ENCODE measurements at regions not wholly inside any gene's neighbourhood (a gene's known extent, or its start where the extent isn't known, plus 50 kb on each side); places are given as distances from the start of the nearest gene placed in this dataset.

- DNase-seq, result no peak
These were observed 528.8 kb downstream of the IRX1 start for GRCh38 chr5:4124221-4124970.

GRCh38 chr5:4128994-4129393 is 533.4 kb downstream of the IRX1 start:
- no peak for DNase-seq

GRCh38 chr5:4129523-4129922 is 533.9 kb downstream of the IRX1 start:
- DNase-seq, result no peak

GRCh38 chr5:4130819-4131218 is 535.2 kb downstream of the IRX1 start:
- DNase-seq, result no peak

GRCh38 chr5:4137781-4138180 is 542.1 kb downstream of the IRX1 start:
- no peak for DNase-seq

GRCh38 chr5:4142842-4143241 is 547.2 kb downstream of the IRX1 start:
- DNase-seq, result no peak

GRCh38 chr5:4144411-4145007 is 548.9 kb downstream of the IRX1 start:
- no peak for DNase-seq

- DNase-seq, result no peak
These were observed 549.9 kb downstream of the IRX1 start for GRCh38 chr5:4145511-4145910.

GRCh38 chr5:4148009-4148408 is 552.4 kb downstream of the IRX1 start:
- no peak for DNase-seq

GRCh38 chr5:4150067-4150466 is 554.4 kb downstream of the IRX1 start:
- DNase-seq, result no peak

GRCh38 chr5:4156153-4156552 is 560.5 kb downstream of the IRX1 start:
- DNase-seq, result no peak

GRCh38 chr5:4156889-4157288 is 561.3 kb downstream of the IRX1 start:
- no peak for DNase-seq

GRCh38 chr5:4158750-4159447 is 563.3 kb downstream of the IRX1 start:
- no peak for DNase-seq

GRCh38 chr5:4159681-4160080 is 564.0 kb downstream of the IRX1 start:
- DNase-seq, result no peak

GRCh38 chr5:4164167-4164566 is 568.5 kb downstream of the IRX1 start:
- DNase-seq, result no peak

- DNase-seq, result no peak
These were observed 585.1 kb downstream of the IRX1 start for GRCh38 chr5:4180703-4181102.

GRCh38 chr5:4182144-4182543 is 586.5 kb downstream of the IRX1 start:
- DNase-seq, result no peak

- no peak for DNase-seq
These were observed 589.5 kb downstream of the IRX1 start for GRCh38 chr5:4185127-4185526.

GRCh38 chr5:4188704-4189103 is 593.1 kb downstream of the IRX1 start:
- no peak for DNase-seq

GRCh38 chr5:4189317-4189716 is 593.7 kb downstream of the IRX1 start:
- DNase-seq, result no peak

- DNase-seq, result no peak
These were observed 595.4 kb downstream of the IRX1 start for GRCh38 chr5:4191041-4191440.

GRCh38 chr5:4191703-4192102 is 596.1 kb downstream of the IRX1 start:
- no peak for DNase-seq

GRCh38 chr5:4192111-4192510 is 596.5 kb downstream of the IRX1 start:
- DNase-seq, result no peak

- DNase-seq, result no peak
These were observed 601.1 kb downstream of the IRX1 start for GRCh38 chr5:4196744-4197143.
